SK-N-SH (cell line): ENCODE measurements at regions not wholly inside any gene's neighbourhood (a gene's known extent, or its start where the extent isn't known, plus 50 kb on each side); places are given as distances from the start of the nearest gene placed in this dataset.

Experiments
- FOXJ3 ChIP-seq: sonication (generic); formaldehyde crosslinking; IDR thresholded peaks from 2 replicates; pipeline ENCODE4 v1.5.1; 2020; ENCODE audit warnings: mild to moderate bottlenecking, missing genetic modification reagents
- NFIC ChIP-seq: IDR thresholded peaks from 2 replicates; pipeline ENCODE4 v1.4.0; 2012; ENCODE audit warnings: borderline replicate concordance
- RFX5 ChIP-seq: IDR thresholded peaks from 2 replicates; pipeline ENCODE4 v1.6.1; 2012; ENCODE audit warnings: mild to moderate bottlenecking, improper control_type of control experiment, low read length
- TAF1 ChIP-seq: IDR thresholded peaks from 2 replicates; pipeline ENCODE4 v1.6.1; 2012; ENCODE audit warnings: low read depth, mild to moderate bottlenecking, low read length, moderate library complexity, borderline replicate concordance
- TEAD4 ChIP-seq: IDR thresholded peaks from 2 replicates; pipeline ENCODE4 v1.4.0; 2012; ENCODE audit warnings: mild to moderate bottlenecking, borderline replicate concordance; ENCODE audit not compliant: insufficient read depth
- YY1 ChIP-seq: IDR thresholded peaks from 2 replicates; pipeline ENCODE4 v1.4.0; 2012; ENCODE audit warnings: low read depth, mild to moderate bottlenecking
- TF ChIP-seq, protein P1 (sequence below): fragments of 200-600 bp; sonication (generic); IDR thresholded peaks from 2 replicates; pipeline ENCODE4 v1.6.1; 2017; ENCODE audit warnings: antibody characterized with exemption, mild to moderate bottlenecking, moderate library complexity
- TF ChIP-seq, protein P2 (sequence below): IDR thresholded peaks from 2 replicates; pipeline ENCODE4 v1.4.0; 2012; ENCODE audit warnings: low read depth
- TF ChIP-seq, protein P3 (sequence below): IDR thresholded peaks from 2 replicates; pipeline ENCODE4 v1.4.0; 2012; ENCODE audit warnings: low read depth, borderline replicate concordance
- TF ChIP-seq, protein P4 (sequence below): fragments of 150-350 bp; IDR thresholded peaks from 2 replicates; pipeline ENCODE4 v1.6.1; 2017; ENCODE audit warnings: antibody characterized with exemption, low read length, low read depth, borderline replicate concordance

DNA sequence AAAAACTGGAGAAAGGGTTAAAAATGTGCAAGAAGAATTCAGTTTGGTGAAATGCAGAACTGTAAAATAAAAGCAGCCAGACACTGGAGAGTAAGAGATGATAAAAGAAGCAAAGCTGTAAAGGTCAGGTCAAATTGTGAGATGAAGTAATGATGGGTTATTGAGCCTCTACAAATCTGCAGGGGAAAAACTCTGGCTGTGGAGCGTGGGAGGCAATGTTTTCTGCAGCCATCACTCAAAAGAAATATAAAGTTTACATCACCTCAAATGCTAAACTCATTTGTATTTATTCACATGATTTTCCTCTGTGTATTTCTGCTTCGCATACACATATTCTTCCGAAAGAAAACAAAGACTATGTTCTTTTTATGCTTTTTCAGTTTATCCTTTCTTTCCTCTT is 158.8 kb upstream of the GPR149 start:
- TF ChIP-seq, protein P1, sequence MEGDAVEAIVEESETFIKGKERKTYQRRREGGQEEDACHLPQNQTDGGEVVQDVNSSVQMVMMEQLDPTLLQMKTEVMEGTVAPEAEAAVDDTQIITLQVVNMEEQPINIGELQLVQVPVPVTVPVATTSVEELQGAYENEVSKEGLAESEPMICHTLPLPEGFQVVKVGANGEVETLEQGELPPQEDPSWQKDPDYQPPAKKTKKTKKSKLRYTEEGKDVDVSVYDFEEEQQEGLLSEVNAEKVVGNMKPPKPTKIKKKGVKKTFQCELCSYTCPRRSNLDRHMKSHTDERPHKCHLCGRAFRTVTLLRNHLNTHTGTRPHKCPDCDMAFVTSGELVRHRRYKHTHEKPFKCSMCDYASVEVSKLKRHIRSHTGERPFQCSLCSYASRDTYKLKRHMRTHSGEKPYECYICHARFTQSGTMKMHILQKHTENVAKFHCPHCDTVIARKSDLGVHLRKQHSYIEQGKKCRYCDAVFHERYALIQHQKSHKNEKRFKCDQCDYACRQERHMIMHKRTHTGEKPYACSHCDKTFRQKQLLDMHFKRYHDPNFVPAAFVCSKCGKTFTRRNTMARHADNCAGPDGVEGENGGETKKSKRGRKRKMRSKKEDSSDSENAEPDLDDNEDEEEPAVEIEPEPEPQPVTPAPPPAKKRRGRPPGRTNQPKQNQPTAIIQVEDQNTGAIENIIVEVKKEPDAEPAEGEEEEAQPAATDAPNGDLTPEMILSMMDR, result no peak
- TF ChIP-seq, protein P2, sequence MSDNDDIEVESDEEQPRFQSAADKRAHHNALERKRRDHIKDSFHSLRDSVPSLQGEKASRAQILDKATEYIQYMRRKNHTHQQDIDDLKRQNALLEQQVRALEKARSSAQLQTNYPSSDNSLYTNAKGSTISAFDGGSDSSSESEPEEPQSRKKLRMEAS, result no peak
- no peak for TF ChIP-seq NFIC
- no peak for TF ChIP-seq RFX5
- no peak for TF ChIP-seq YY1
- TF ChIP-seq, protein P3, sequence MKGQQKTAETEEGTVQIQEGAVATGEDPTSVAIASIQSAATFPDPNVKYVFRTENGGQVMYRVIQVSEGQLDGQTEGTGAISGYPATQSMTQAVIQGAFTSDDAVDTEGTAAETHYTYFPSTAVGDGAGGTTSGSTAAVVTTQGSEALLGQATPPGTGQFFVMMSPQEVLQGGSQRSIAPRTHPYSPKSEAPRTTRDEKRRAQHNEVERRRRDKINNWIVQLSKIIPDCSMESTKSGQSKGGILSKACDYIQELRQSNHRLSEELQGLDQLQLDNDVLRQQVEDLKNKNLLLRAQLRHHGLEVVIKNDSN, result no peak
- TF ChIP-seq TAF1, result no peak
- no peak for TF ChIP-seq FOXJ3 (CRISPR knock-in tag)
- TF ChIP-seq TEAD4, result no peak
- TF ChIP-seq, protein P4, sequence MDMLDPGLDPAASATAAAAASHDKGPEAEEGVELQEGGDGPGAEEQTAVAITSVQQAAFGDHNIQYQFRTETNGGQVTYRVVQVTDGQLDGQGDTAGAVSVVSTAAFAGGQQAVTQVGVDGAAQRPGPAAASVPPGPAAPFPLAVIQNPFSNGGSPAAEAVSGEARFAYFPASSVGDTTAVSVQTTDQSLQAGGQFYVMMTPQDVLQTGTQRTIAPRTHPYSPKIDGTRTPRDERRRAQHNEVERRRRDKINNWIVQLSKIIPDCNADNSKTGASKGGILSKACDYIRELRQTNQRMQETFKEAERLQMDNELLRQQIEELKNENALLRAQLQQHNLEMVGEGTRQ, result no peak
